ENCODE measurements at regions not wholly inside any gene's neighbourhood (a gene's known extent, or its start where the extent isn't known, plus 50 kb on each side); places are given as distances from the start of the nearest gene placed in this dataset.

GRCh38 chr12:24206621-24207020, 257.2 kb upstream of the SOX5 start:
- TF ChIP-seq CTCF (IDR thresholded peaks at IDR 0.05; ENCODE audit: insufficient read depth, low read depth, low read length) (no peak), EZH2 (IDR thresholded peaks at IDR 0.05; ENCODE audit: insufficient read depth, low read length) (no peak)
